Common myeloid progenitor, CD34-positive (primary cell): ENCODE measurements at regions not wholly inside any gene's neighbourhood (a gene's known extent, or its start where the extent isn't known, plus 50 kb on each side); places are given as distances from the start of the nearest gene placed in this dataset.

ENCODE experiments used
- CTCF ChIA-PET: fragments of 350-600 bp; sonication (Branson Sonifier 250); formaldehyde crosslinking; loops from one replicate; lab custom pipeline; 2021; ENCODE audit warnings: antibody characterized with exemption; lab: Charles Lee
- POLR2A ChIA-PET: fragments of 350-600 bp; sonication (Branson Sonifier 250); formaldehyde crosslinking; loops from one replicate; lab custom pipeline; 2021; ENCODE audit warnings: antibody characterized with exemption; lab: Charles Lee
- DNase-seq, 3 donors: peaks; one replicate each; pipeline versions ENCODE4 v3.0.0 to v3.0.0-alpha.2; 2013
- H3K27ac ChIP-seq, 2 experiments: 1 replicate in 1 of 2; 2 replicates in 1 of 2; pipeline ENCODE4 v1.7.0; 2013; ENCODE audit warnings: inconsistent platforms in 2 of 2, low read length in 2 of 2, mild to moderate bottlenecking in 2 of 2, low read depth in 1 of 2, moderate library complexity in 1 of 2; ENCODE audit not compliant: severe bottlenecking in 2 of 2, insufficient read depth in 1 of 2, poor library complexity in 1 of 2
- H3K27me3 ChIP-seq, 5 experiments: replicated peaks in 2 of 5; 1 replicate in 3 of 5; 2 replicates in 2 of 5; pipeline versions ENCODE4 v1.6.1 to v1.7.0; 2013; ENCODE audit warnings: low read length in 4 of 5, mild to moderate bottlenecking in 2 of 5, moderate library complexity in 2 of 5, inconsistent platforms in 1 of 5; ENCODE audit not compliant: insufficient read depth in 5 of 5, control insufficient read depth in 4 of 5
- H3K36me3 ChIP-seq, 4 experiments: 1 replicate in 2 of 4; 2 replicates in 2 of 4; pipeline versions ENCODE4 v1.6.1 to v1.7.0; 2013; ENCODE audit warnings: low read length in 3 of 4, control low read depth in 1 of 4, mild to moderate bottlenecking in 1 of 4; ENCODE audit not compliant: control insufficient read depth in 4 of 4, insufficient read depth in 4 of 4
- H3K4me1 ChIP-seq, 4 experiments: 1 replicate in 3 of 4; 2 replicates in 1 of 4; pipeline versions ENCODE4 v1.6.1 to v1.7.1; 2013; ENCODE audit warnings: low read length in 3 of 4, mild to moderate bottlenecking in 3 of 4, control low read depth in 1 of 4, inconsistent platforms in 1 of 4, moderate library complexity in 1 of 4; ENCODE audit not compliant: control insufficient read depth in 4 of 4, insufficient read depth in 4 of 4; ENCODE audit errors: control extremely low read depth in 1 of 4
- H3K4me3 ChIP-seq, 7 experiments: 1 replicate in 4 of 7; 2 replicates in 3 of 7; pipeline versions ENCODE4 v1.5.1 to v1.7.0; 2013; ENCODE audit warnings: mild to moderate bottlenecking in 7 of 7, low read length in 6 of 7, moderate library complexity in 6 of 7, inconsistent platforms in 2 of 7, low read depth in 2 of 7, control low read depth in 1 of 7; ENCODE audit not compliant: insufficient read depth in 4 of 7, control insufficient read depth in 1 of 7; ENCODE audit errors: extremely low read depth in 1 of 7
- H3K9me3 ChIP-seq, 5 experiments: 1 replicate in 4 of 5; 2 replicates in 1 of 5; pipeline versions ENCODE4 v1.6.1 to v1.7.1; 2013; ENCODE audit warnings: low read length in 4 of 5, mild to moderate bottlenecking in 2 of 5, inconsistent platforms in 1 of 5, low read depth in 1 of 5, moderate library complexity in 1 of 5; ENCODE audit not compliant: control insufficient read depth in 4 of 5, insufficient read depth in 2 of 5; ENCODE audit errors: control extremely low read depth in 1 of 5
- WGBS: methylation state at CpG from one replicate; pipeline ENCODE4 v1.1.5; 2013; ENCODE audit not compliant: insufficient coverage; 5-methylcytosine and 5-hydroxymethylcytosine counted together

DNA sequence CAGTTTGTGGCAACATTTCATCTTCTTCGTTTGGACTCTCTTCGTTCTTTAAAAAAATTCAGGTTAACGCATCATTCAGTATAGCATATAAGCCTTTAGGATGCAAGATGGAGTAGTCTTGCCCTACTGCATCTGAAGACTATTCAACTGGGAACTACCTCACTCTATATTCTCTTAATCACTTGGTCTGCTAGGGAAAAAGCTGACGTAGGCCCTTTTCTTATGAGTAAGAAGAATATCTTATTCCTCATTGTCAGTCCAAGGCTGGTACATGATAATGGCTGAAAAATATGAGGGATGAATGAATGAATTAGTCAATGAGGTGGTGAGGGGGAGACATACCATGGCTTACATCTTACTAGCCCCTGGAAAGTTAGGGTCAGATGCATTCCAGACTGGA lies 294.2 kb downstream of the GPATCH2 start:
- no CpG with 5 or more reads among the region's 4 CpGs for WGBS
- no peaks in the 10 kb centered on the region for H3K36me3 ChIP-seq
- H3K27ac ChIP-seq, result no peak overlapping the region
- no peak for DNase-seq
- no peak overlapping the region for H3K4me3 ChIP-seq
- no peaks in the 10 kb centered on the region for H3K9me3 ChIP-seq
- H3K27me3 ChIP-seq, result no peaks in the 10 kb centered on the region
- no peaks in the 10 kb centered on the region for H3K4me1 ChIP-seq
- CTCF ChIA-PET, result no interaction called here
- POLR2A ChIA-PET, result no interaction called here

DNA sequence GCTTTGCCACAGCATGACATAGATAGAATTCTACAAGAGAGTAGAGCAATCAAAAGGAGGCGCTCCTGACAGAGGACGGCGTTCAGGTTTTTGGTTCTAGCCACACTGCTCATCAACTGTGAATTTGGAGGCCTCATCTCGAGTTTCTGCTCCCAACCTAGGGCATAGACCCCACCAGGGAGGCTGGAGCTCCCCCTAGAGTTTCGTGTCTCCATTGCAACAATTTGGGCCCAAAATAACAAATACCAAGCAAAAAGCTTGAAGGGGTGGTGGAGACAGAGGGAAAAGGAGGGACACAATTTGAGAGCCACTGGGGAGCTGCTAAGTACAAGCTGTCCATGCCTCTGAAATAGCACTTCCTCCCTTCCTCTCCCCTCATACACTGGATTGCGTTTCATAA lies 297.0 kb downstream of the GPATCH2 start:
- DNase-seq, result no peak
- Histone ChIP-seq H3K36me3 (no peaks in the 10 kb centered on the region), H3K4me3 (no peak overlapping the region), H3K27ac (no peak overlapping the region), H3K4me1 (no peaks in the 10 kb centered on the region), H3K27me3 (no peaks in the 10 kb centered on the region), H3K9me3 (peaks cover 0 to 3% (median 0%) of the 10 kb centered on the region in 5 experiments)
- 50% methylated on average over 5 of the region's 6 CpGs for WGBS
- ChIA-PET CTCF (no interaction called here), POLR2A (no interaction called here)

DNA sequence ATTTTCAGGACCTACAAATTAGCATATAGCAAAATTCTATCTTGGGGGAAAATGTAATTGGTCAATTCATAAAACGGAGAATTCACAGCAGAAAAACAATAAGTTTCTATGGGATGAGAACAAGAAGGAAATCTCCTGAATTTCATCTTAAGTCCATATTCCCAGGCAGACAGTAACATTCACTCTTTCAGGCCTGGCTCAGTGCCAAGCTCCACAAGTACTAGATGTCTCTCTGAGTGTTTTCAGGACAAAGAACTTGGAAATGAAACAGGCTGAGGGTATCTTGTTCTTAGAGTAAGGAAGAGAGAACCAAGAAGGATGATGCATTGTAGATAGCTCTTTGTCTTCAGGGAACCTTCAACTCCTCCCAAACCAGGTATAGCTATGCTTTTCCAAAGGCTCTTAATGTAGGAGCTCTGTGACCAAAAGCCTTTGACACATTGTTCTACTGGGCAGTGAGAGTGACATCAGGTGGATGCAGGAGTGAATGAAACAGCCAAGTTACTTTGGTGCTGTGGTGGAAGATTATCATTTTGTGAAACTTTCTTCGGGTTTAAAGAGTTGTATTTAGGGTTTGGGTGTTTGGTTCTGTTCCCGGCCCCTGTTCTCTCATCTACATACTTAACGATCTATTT lies 298.3 kb downstream of the GPATCH2 start:
- H3K9me3 ChIP-seq, result peaks cover 0 to 3% (median 0%) of the 10 kb centered on the region in 5 experiments
- no peaks in the 10 kb centered on the region for H3K36me3 ChIP-seq
- no peaks in the 10 kb centered on the region for H3K4me1 ChIP-seq
- H3K27me3 ChIP-seq, result no peaks in the 10 kb centered on the region
- ChIA-PET CTCF (no interaction called here), POLR2A (no interaction called here)
- no CpG with 5 or more reads among the region's 4 CpGs for WGBS
- no peak overlapping the region for H3K4me3 ChIP-seq
- DNase-seq, result no peak
- no peak overlapping the region for H3K27ac ChIP-seq

DNA sequence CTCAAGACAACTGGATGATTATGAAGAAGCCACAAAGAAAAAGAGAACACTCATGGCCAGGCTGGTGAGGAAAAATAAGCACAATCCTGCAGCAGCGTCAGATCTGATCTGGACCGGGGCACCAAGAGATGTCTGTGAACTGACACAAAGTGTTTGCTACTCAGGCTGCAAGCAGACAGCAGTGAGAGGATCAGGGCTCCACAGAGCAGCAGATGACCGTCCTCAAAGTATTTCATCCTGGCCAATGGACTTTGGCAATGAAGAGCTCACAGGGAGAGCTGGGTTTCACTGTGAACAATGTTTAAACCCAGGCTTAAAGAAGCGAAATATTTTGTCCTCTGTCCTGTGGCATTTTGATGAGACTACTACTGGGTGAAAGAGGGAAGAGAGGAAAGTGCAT lies 299.2 kb downstream of the GPATCH2 start:
- H3K36me3 ChIP-seq, result no peaks in the 10 kb centered on the region
- WGBS, result 76% methylated on average over 4 of the region's 4 CpGs
- H3K27me3 ChIP-seq, result no peaks in the 10 kb centered on the region
- no peak overlapping the region for H3K27ac ChIP-seq
- ChIA-PET CTCF (no interaction called here), POLR2A (no interaction called here)
- peaks cover 0 to 3% (median 0%) of the 10 kb centered on the region in 5 experiments for H3K9me3 ChIP-seq
- H3K4me3 ChIP-seq, result no peak overlapping the region
- DNase-seq, result no peak
- no peaks in the 10 kb centered on the region for H3K4me1 ChIP-seq

DNA sequence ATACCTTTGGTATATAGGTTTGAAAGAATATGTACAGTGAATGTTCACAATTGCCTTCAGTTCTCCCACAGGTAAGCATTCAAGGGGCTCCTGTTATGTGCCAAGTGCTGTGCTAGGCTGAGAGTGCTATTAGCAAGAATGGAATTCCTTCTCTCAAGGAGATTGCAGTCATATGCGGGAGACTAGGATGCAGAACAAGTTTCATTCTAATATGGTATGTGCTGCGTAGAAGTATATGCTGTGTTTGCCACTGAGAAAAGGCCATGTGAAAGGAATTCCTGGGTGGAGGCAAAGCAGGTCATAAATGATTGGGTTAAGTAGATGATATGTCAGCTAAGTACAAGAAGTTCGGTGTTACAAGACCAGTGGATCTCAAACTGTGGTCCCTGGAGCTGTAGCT lies 303.0 kb downstream of the GPATCH2 start:
- Histone ChIP-seq H3K4me3 (no peak overlapping the region), H3K27me3 (no peaks in the 10 kb centered on the region), H3K9me3 (peaks cover 0 to 3% (median 0%) of the 10 kb centered on the region in 5 experiments), H3K27ac (no peak overlapping the region), H3K36me3 (no peaks in the 10 kb centered on the region), H3K4me1 (no peaks in the 10 kb centered on the region)
- ChIA-PET CTCF (no interaction called here), POLR2A (no interaction called here)
- DNase-seq, result no peak
- WGBS, result 100% methylated on average over 3 of the region's 3 CpGs

DNA sequence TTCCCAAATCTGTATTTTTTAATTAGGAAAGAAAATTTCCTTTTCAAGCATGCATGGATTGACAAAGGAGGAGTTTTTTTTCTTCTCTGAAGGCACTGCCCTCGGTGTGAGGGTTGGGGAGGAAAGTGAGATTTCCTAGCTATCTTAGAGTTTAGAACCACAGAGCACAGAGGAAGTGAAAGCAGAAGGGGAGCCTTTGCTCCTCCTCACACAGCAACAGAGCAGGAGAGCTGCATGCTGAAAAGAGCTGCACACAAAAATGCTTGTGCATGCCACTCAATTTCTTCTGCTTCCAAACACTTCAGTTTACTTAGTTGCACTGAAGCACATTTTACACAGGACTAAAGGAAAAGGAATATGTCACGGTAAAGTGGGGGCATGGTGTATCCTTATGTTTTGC lies 308.1 kb downstream of the GPATCH2 start:
- WGBS, result no CpG with 5 or more reads among the region's 2 CpGs

DNA sequence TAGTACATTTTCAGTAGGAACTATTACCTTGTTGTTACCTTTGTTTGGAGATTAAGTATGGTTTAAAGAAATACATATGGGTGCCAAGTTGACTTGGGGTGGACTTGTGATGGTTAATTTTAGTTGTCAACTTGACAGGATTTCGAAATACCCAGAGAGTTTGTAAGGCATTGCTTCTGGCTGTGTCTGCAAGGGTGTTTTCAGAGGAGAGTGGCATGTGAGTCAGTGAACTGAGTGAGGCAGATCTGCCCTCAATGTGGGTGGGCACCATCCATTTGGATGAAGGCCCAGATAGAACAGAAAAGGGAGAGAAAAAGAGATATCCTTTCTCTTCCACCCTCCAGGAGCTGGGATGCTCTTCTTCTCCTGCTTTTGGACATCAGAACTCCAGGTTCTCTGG lies 315.5 kb downstream of the GPATCH2 start:
- Histone ChIP-seq H3K9me3 (no peaks in the 10 kb centered on the region), H3K4me3 (no peak overlapping the region), H3K27me3 (no peaks in the 10 kb centered on the region), H3K4me1 (no peaks in the 10 kb centered on the region), H3K36me3 (no peaks in the 10 kb centered on the region), H3K27ac (no peak overlapping the region)
- WGBS, result 88% methylated on average over 1 of the region's 1 CpG
- POLR2A ChIA-PET, result no interaction called here
- CTCF ChIA-PET, result no interaction called here
- DNase-seq, result no peak

More for the DNA sequence above, 308.1 kb downstream of the GPATCH2 start:
- ChIA-PET CTCF (no interaction called here), POLR2A (no interaction called here)
- no peaks in the 10 kb centered on the region for H3K27me3 ChIP-seq
- H3K36me3 ChIP-seq, result no peaks in the 10 kb centered on the region
- no peak overlapping the region for H3K4me3 ChIP-seq
- no peaks in the 10 kb centered on the region for H3K9me3 ChIP-seq
- no peak for DNase-seq
- no peak overlapping the region for H3K27ac ChIP-seq
- no peaks in the 10 kb centered on the region for H3K4me1 ChIP-seq
